ENCODE measurements at regions not wholly inside any gene's neighbourhood (a gene's known extent, or its start where the extent isn't known, plus 50 kb on each side); places are given as distances from the start of the nearest gene placed in this dataset.

DNA sequence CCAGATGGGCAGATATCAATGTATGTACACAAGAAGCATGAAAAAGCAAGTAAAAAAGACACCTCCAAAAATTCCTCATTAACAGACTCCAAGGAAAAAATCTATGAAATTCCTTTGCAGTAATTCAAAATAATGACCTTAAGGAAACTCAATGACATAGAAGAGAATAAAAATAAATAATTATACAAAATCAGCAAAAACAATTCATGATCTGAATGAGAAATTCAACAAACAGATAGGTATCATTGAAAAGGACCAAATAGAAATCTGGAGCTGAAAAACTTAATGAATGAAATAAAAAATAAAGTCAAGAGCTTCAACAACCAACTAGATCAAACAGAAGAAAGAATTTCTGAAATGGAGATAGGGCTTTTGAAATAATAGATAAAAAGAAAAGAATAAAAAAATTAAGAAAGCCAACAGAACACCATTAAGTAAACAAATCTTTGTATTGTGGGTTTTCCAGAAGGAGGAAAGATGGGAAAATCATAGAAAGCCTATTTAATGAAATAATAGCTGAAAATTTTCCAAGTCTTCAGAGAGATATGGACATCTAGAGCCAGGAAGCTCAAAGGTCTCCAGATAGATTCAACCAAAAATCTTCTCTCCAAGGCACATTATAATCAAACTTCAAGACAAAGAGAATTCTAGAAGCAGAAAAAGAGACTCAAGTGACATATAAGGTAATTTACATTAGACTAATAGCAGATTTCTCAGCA is 52.0 kb upstream of the KCNK1 start:
- Histone ChIP-seq H3K4me1 (ENCODE audit: low read length) (no peaks in the 10 kb centered on the region), H4K20me1 (ENCODE audit: insufficient read depth, low read length) (no peaks in the 10 kb centered on the region), H3F3A (ENCODE audit: insufficient read depth, low read length) (no peaks in the 10 kb centered on the region), H3K36me3 (replicated peaks; ENCODE audit: insufficient read depth, low read length) (no peaks in the 10 kb centered on the region), H3K4me2 (ENCODE audit: low read depth, low read length) (no peak overlapping the region), H3K9me2 (replicated peaks; ENCODE audit: insufficient read depth, low read length) (no peaks in the 10 kb centered on the region), H3K27ac (ENCODE audit: low read length) (no peak overlapping the region), H3K9ac (ENCODE audit: low read length) (no peak overlapping the region), H3K9me3 (replicated peaks; ENCODE audit: insufficient read depth, low read length) (no peaks in the 10 kb centered on the region), H3K27me3 (replicated peaks; ENCODE audit: insufficient read depth, low read length) (no peaks in the 10 kb centered on the region), H3K4me3 (ENCODE audit: low read length) (no peak overlapping the region), H2AFZ (ENCODE audit: low read length) (no peak overlapping the region), H3K79me2 (ENCODE audit: low read length) (no peaks in the 10 kb centered on the region)
- TF ChIP-seq EZH2phosphoT487 (IDR thresholded peaks at IDR 0.05; ENCODE audit: low read length) = no peak
- TF ChIP-seq EZH2 (optimal IDR thresholded peaks at IDR 0.05; ENCODE audit: low read depth, low read length) = no peak
- TF ChIP-seq, protein P1, sequence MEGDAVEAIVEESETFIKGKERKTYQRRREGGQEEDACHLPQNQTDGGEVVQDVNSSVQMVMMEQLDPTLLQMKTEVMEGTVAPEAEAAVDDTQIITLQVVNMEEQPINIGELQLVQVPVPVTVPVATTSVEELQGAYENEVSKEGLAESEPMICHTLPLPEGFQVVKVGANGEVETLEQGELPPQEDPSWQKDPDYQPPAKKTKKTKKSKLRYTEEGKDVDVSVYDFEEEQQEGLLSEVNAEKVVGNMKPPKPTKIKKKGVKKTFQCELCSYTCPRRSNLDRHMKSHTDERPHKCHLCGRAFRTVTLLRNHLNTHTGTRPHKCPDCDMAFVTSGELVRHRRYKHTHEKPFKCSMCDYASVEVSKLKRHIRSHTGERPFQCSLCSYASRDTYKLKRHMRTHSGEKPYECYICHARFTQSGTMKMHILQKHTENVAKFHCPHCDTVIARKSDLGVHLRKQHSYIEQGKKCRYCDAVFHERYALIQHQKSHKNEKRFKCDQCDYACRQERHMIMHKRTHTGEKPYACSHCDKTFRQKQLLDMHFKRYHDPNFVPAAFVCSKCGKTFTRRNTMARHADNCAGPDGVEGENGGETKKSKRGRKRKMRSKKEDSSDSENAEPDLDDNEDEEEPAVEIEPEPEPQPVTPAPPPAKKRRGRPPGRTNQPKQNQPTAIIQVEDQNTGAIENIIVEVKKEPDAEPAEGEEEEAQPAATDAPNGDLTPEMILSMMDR (IDR thresholded peaks at IDR 0.05; ENCODE audit: low read length) = no peak
- no peak for DNase-seq

Measured in MM.1S (cell line).